ENCODE measurements at regions not wholly inside any gene's neighbourhood (a gene's known extent, or its start where the extent isn't known, plus 50 kb on each side); places are given as distances from the start of the nearest gene placed in this dataset.
"Not testable (repeated sequence)": the region's sequence is repeated elsewhere in the genome, so short reads cannot be mapped to it uniquely, and the experiment has no call there.

GRCh38 chr6:137625100-137625661, 131.0 kb upstream of the OLIG3 start:
- DNase-seq = no peak

GRCh38 chr6:137625808-137626207, 131.6 kb upstream of the OLIG3 start:
- no peak for DNase-seq

GRCh38 chr6:137630666-137631065, 136.5 kb upstream of the OLIG3 start:
- no peak for DNase-seq

GRCh38 chr6:137631323-137631722, 137.1 kb upstream of the OLIG3 start:
- no peak for DNase-seq

GRCh38 chr6:137634177-137634576, 140.0 kb upstream of the OLIG3 start:
- not testable (repeated sequence) for DNase-seq

GRCh38 chr6:137637121-137637520, 142.9 kb upstream of the OLIG3 start:
- DNase-seq = no peak

- no peak for DNase-seq
Measured at GRCh38 chr6:137638926-137639706, 144.9 kb upstream of the OLIG3 start.

GRCh38 chr6:137640086-137640485, 145.9 kb upstream of the OLIG3 start:
- no peak for DNase-seq

GRCh38 chr6:137641474-137642077, 147.4 kb upstream of the OLIG3 start:
- peak; percentile 49 for DNase-seq

GRCh38 chr6:137643210-137643609, 149.0 kb upstream of the OLIG3 start:
- not testable (repeated sequence) for DNase-seq

GRCh38 chr6:137643644-137644043, 149.4 kb upstream of the OLIG3 start:
- DNase-seq = not testable (repeated sequence)

- no peak for DNase-seq
Measured at GRCh38 chr6:137645850-137646249, 151.7 kb upstream of the OLIG3 start.

GRCh38 chr6:137646484-137646883, 152.3 kb upstream of the OLIG3 start:
- DNase-seq = no peak

GRCh38 chr6:137647762-137648447, 153.7 kb upstream of the OLIG3 start:
- DNase-seq = no peak

- DNase-seq = no peak
Measured at GRCh38 chr6:137650720-137651119, 156.5 kb upstream of the OLIG3 start.

GRCh38 chr6:137651178-137651577, 157.0 kb upstream of the OLIG3 start:
- no peak for DNase-seq

- DNase-seq = no peak
Measured at GRCh38 chr6:137651591-137652335, 157.6 kb upstream of the OLIG3 start.

GRCh38 chr6:137652961-137653705, 158.9 kb upstream of the OLIG3 start:
- DNase-seq = no peak

- no peak for DNase-seq
Measured at GRCh38 chr6:137653706-137654059, 159.5 kb upstream of the OLIG3 start.

GRCh38 chr6:137654365-137654981, 160.3 kb upstream of the OLIG3 start:
- no peak for DNase-seq

GRCh38 chr6:137655291-137655690, 161.1 kb upstream of the OLIG3 start:
- DNase-seq = no peak

GRCh38 chr6:137656735-137657134, 162.5 kb upstream of the OLIG3 start:
- DNase-seq = no peak

Measured in NCI-H1417 treated with DMSO at 0.1 percent for 48 hours (cell line).